K562 (cell line): ENCODE measurements at regions not wholly inside any gene's neighbourhood (a gene's known extent, or its start where the extent isn't known, plus 50 kb on each side); places are given as distances from the start of the nearest gene placed in this dataset.

Experiments
- ATAC-seq: fragments of 200-7000 bp; cut with Tn5 transposase; 3 replicates; pipeline ENCODE4 v1.9.1; 2020; ENCODE audit warnings: moderate library complexity
- BruUV-seq: library from RNA; stranded (reverse); fragments of 400-500 nt; replicated peaks from 2 replicates; lab custom pipeline; 2021; lab: Mats Ljungman, UMichigan
- CTCF ChIA-PET: fragments of 300-600 bp; formaldehyde crosslinking; extraction: SDS; loops from one replicate; lab custom pipeline; 2021; ENCODE audit warnings: low intra/inter-chr PET ratio; lab: Yijun Ruan, JAX
- POLR2A ChIA-PET: fragments of 300-600, 350-650 bp; sonication (Branson Sonifier 250); formaldehyde crosslinking; extraction: SDS; loops from one replicate; lab custom pipeline; 2021; ENCODE audit warnings: antibody characterized with exemption, inconsistent platforms; lab: Yijun Ruan, JAX
- DNase-seq, 4 experiments: peaks; one replicate each; pipeline versions ENCODE4 v3.0.0 to v3.0.0-alpha.2; 2011 to 2018; ENCODE audit warnings: low spot score in 3 of 4, mixed read lengths in 3 of 4; ENCODE audit errors: extremely low read depth in 1 of 4
- FAIRE-seq: peaks from 2 replicates; lab custom pipeline; 2011; peaks lifted over from hg19 to GRCh38; lab: Jason Lieb, UNC
- H2AFZ ChIP-seq: 2 replicates; pipeline ENCODE4 v1.6.0; 2011; ENCODE audit warnings: low read depth, low read length, control low read depth, inconsistent platforms
- H3K27ac ChIP-seq: fragments of 200-600 bp; 3 replicates; pipeline ENCODE4 v1.8.0; 2011; ENCODE audit warnings: low read depth, mild to moderate bottlenecking, control low read depth, inconsistent platforms, low read length, moderate library complexity, mixed read lengths; ENCODE audit errors: extremely low read depth
- H3K27me3 ChIP-seq, 2 experiments: fragments of 300-600 bp in 1 of 2; 2 replicates in 1 of 2; 3 replicates in 1 of 2; pipeline versions ENCODE4 v1.6.0 to v1.8.0; 2011; ENCODE audit warnings: inconsistent platforms in 2 of 2, low read length in 2 of 2, mild to moderate bottlenecking in 1 of 2, mixed read lengths in 1 of 2, moderate library complexity in 1 of 2; ENCODE audit not compliant: control insufficient read depth in 2 of 2, insufficient read depth in 2 of 2
- H3K36me3 ChIP-seq: fragments of 300-600 bp; 3 replicates; pipeline ENCODE4 v1.8.0; 2011; ENCODE audit warnings: mild to moderate bottlenecking, low read length, inconsistent platforms; ENCODE audit not compliant: control insufficient read depth, insufficient read depth
- H3K4me1 ChIP-seq, 2 experiments: fragments of 200-600 bp in 1 of 2; replicated peaks in 1 of 2; 2 replicates in 1 of 2; 3 replicates in 1 of 2; pipeline versions ENCODE4 v1.5.1 to v1.8.0; 2011; ENCODE audit warnings: inconsistent platforms in 2 of 2, low read length in 2 of 2, mild to moderate bottlenecking in 1 of 2, mixed read lengths in 1 of 2, moderate library complexity in 1 of 2; ENCODE audit not compliant: control insufficient read depth in 2 of 2, insufficient read depth in 2 of 2
- H3K4me2 ChIP-seq: 2 replicates; pipeline ENCODE4 v1.6.1; 2011; ENCODE audit warnings: low read length, control low read depth, inconsistent platforms, mixed read lengths; ENCODE audit not compliant: insufficient read depth
- H3K4me3 ChIP-seq: fragments of 200-600 bp; sonication (generic), shearing (Covaris generic); 2 replicates; pipeline ENCODE4 v1.5.1; 2016; ENCODE audit warnings: control low read depth, inconsistent platforms
- H3K79me2 ChIP-seq: fragments of 200-600 bp; 3 replicates; pipeline ENCODE4 v1.8.0; 2011; ENCODE audit warnings: low read length, inconsistent platforms; ENCODE audit not compliant: control insufficient read depth, insufficient read depth
- H3K9ac ChIP-seq, 2 experiments: 2 replicates each; pipeline versions ENCODE4 v1.6.0 to v1.6.1; 2011; ENCODE audit warnings: low read depth in 2 of 2, low read length in 2 of 2, control low read depth in 1 of 2, inconsistent platforms in 1 of 2, mild to moderate bottlenecking in 1 of 2, mixed read lengths in 1 of 2; ENCODE audit not compliant: insufficient read depth in 1 of 2
- H3K9me1 ChIP-seq: one replicate; pipeline ENCODE4 v1.6.0; 2011; ENCODE audit warnings: inconsistent platforms, mild to moderate bottlenecking, low read length, moderate library complexity; ENCODE audit not compliant: control insufficient read depth, insufficient read depth
- H3K9me3 ChIP-seq: replicated peaks from 2 replicates; pipeline ENCODE4 v1.5.1; 2011; ENCODE audit warnings: low read depth, low read length, inconsistent platforms; ENCODE audit not compliant: control insufficient read depth, insufficient read depth
- H4K20me1 ChIP-seq: replicated peaks from 2 replicates; pipeline ENCODE4 v1.6.1; 2011; ENCODE audit warnings: low read length, inconsistent platforms, mixed read lengths; ENCODE audit not compliant: control insufficient read depth, insufficient read depth
- CBX8 ChIP-seq: fragments of 200-600 bp; sonication (generic); IDR thresholded peaks from 2 replicates; pipeline ENCODE4 v1.6.1; 2012; ENCODE audit warnings: borderline replicate concordance, mixed run types, low read depth, mild to moderate bottlenecking, moderate library complexity, mixed read lengths, low read length, control low read depth, inconsistent platforms; ENCODE audit not compliant: poor library complexity, severe bottlenecking; ENCODE audit errors: extremely low read depth
- CREM ChIP-seq: IDR thresholded peaks from 2 replicates; pipeline ENCODE4 v1.6.1; 2014; ENCODE audit warnings: antibody characterized with exemption, low read depth
- EHMT2 ChIP-seq: fragments of 450-650 bp; IDR thresholded peaks from 2 replicates; pipeline ENCODE4 v1.6.1; 2018; ENCODE audit warnings: antibody characterized with exemption
- HEY1 ChIP-seq: fragments of 250-450 bp; sonication (Bioruptor Pico); IDR thresholded peaks from 2 replicates; pipeline ENCODE4 v1.5.0; 2020; ENCODE audit warnings: mild to moderate bottlenecking, moderate library complexity, borderline replicate concordance
- JUN ChIP-seq, 2 experiments: sonication (generic) in 1 of 2; formaldehyde crosslinking in 1 of 2; IDR thresholded peaks; 2 replicates each; pipeline versions ENCODE4 v1.6.1 to v1.8.0; 2012 to 2022; ENCODE audit warnings: borderline replicate concordance in 2 of 2, mild to moderate bottlenecking in 2 of 2, improper control_type of control experiment in 1 of 2, low read depth in 1 of 2, low read length in 1 of 2, missing genetic modification reagents in 1 of 2
- MED1 ChIP-seq: sonication (generic); formaldehyde crosslinking; IDR thresholded peaks from 2 replicates; pipeline ENCODE4 v1.8.1; 2023; ENCODE audit warnings: missing genetic modification reagents, borderline replicate concordance
- MTA3 ChIP-seq: fragments of 450-650 bp; formaldehyde crosslinking; IDR thresholded peaks from 2 replicates; pipeline ENCODE4 v1.6.1; 2017; ENCODE audit warnings: mild to moderate bottlenecking, borderline replicate concordance
- NFIC ChIP-seq: fragments of 450-650 bp; IDR thresholded peaks from 2 replicates; pipeline ENCODE4 v1.6.1; 2017; ENCODE audit warnings: mild to moderate bottlenecking, inconsistent platforms
- PATZ1 ChIP-seq: fragments of 250-450 bp; sonication (Bioruptor Pico); IDR thresholded peaks from 2 replicates; pipeline ENCODE4 v1.5.0; 2020; ENCODE audit warnings: mild to moderate bottlenecking, borderline replicate concordance
- TCF7L2 ChIP-seq: fragments of 150-350 bp; IDR thresholded peaks from 2 replicates; pipeline ENCODE4 v1.6.1; 2016; ENCODE audit warnings: low read depth, mild to moderate bottlenecking, low read length, moderate library complexity
- TRIM24 ChIP-seq, 2 experiments: fragments of 450-650 bp; IDR thresholded peaks; 2 replicates each; pipeline ENCODE4 v1.6.1; 2016
- ZMIZ1 ChIP-seq, 2 experiments: fragments of 150-350 bp in 1 of 2; IDR thresholded peaks; 2 replicates each; pipeline ENCODE4 v1.6.1; 2012 to 2016; ENCODE audit warnings: low read depth in 2 of 2, low read length in 2 of 2, mild to moderate bottlenecking in 1 of 2, moderate library complexity in 1 of 2
- ZNF121 ChIP-seq: sonication (generic); formaldehyde crosslinking; conservative IDR thresholded peaks from 2 replicates; pipeline ENCODE4 v1.8.0; 2022; ENCODE audit warnings: missing genetic modification reagents
- ZNF133 ChIP-seq: fragments of 250-450 bp; sonication (Bioruptor Pico); IDR thresholded peaks from 2 replicates; pipeline ENCODE4 v1.4.0; 2020; ENCODE audit warnings: mild to moderate bottlenecking
- ZNF224 ChIP-seq: sonication (generic); formaldehyde crosslinking; IDR thresholded peaks from 2 replicates; pipeline ENCODE4 v1.8.0; 2022; ENCODE audit warnings: mild to moderate bottlenecking, missing genetic modification reagents
- ZNF384 ChIP-seq: IDR thresholded peaks from 2 replicates; pipeline ENCODE4 v1.6.1; 2012; ENCODE audit warnings: low read depth, low read length, improper control_type of control experiment
- ZZZ3 ChIP-seq: fragments of 450-650 bp; IDR thresholded peaks from 2 replicates; pipeline ENCODE4 v1.6.1; 2016; ENCODE audit warnings: antibody characterized with exemption, mild to moderate bottlenecking, moderate library complexity
- WGBS: fragments of 100-300 bp; shearing (Covaris generic); methylation state at CpG from one replicate; pipeline ENCODE4 v1.1.6; 2016; ENCODE audit warnings: low coverage, mixed read lengths; ENCODE audit not compliant: insufficient coverage; ENCODE audit errors: missing lambda C conversion rate; 5-methylcytosine and 5-hydroxymethylcytosine counted together
- in situ Hi-C: fragments of 300-500 bp; cut with MboI; formaldehyde crosslinking; loops from 4 replicates; pipeline ENCODE4 v1.15.0; 2018; ENCODE audit warnings: inconsistent platforms, mixed read lengths
- intact Hi-C: fragments of 100-400 bp; cut with micrococcal nuclease; formaldehyde crosslinking; loops from 2 replicates; pipeline ENCODE4 v1.14.2; 2022

GRCh38 chr1:104460880-104461279 lies 711.2 kb downstream of the AMY1C start:
- DNase-seq = no peak
- CTCF ChIA-PET = no interaction called here
- H4K20me1 ChIP-seq = no peaks in the 10 kb centered on the region
- no peak for TF ChIP-seq EHMT2
- TF ChIP-seq TCF7L2 = no peak
- no peak for TF ChIP-seq ZNF224
- TF ChIP-seq ZNF133 (CRISPR knock-in tag) = no peak
- no peak for TF ChIP-seq PATZ1
- no peak for TF ChIP-seq JUN (IDR thresholded peaks at IDR 0.05; ENCODE audit: borderline replicate concordance, low read depth, low read length)
- TF ChIP-seq JUN (CRISPR knock-in tag; IDR thresholded peaks at IDR 0.05; ENCODE audit: borderline replicate concordance) = no peak
- TF ChIP-seq CBX8 = no peak
- no peak for TF ChIP-seq NFIC
- no peak for TF ChIP-seq CREM
- no peak for TF ChIP-seq ZMIZ1 (IDR thresholded peaks at IDR 0.05; ENCODE audit: low read depth in 2 of 2, low read length in 2 of 2)
- no peak for TF ChIP-seq ZNF384
- TF ChIP-seq MED1 (CRISPR knock-in tag) = no peak
- no peak for TF ChIP-seq ZNF121 (CRISPR knock-in tag)
- TF ChIP-seq TRIM24 (IDR thresholded peaks at IDR 0.05) = no peak
- TF ChIP-seq HEY1 (CRISPR knock-in tag) = no peak
- no peak for TF ChIP-seq MTA3
- TF ChIP-seq ZZZ3 = no peak
- H3K79me2 ChIP-seq = no peaks in the 10 kb centered on the region
- no peaks in the 10 kb centered on the region for H3K9me1 ChIP-seq
- H3K9me3 ChIP-seq = peaks cover 2% of the 10 kb centered on the region; the same call in 1 of the 2 replicates
- no peak overlapping the region for H3K27ac ChIP-seq
- H3K9ac ChIP-seq = no peak overlapping the region
- no peak overlapping the region for H3K4me3 ChIP-seq
- FAIRE-seq = no peak
- no peaks in the 10 kb centered on the region for H3K4me1 ChIP-seq
- H3K36me3 ChIP-seq = no peaks in the 10 kb centered on the region
- POLR2A ChIA-PET = no interaction called here
- H2AFZ ChIP-seq = no peak overlapping the region
- H3K27me3 ChIP-seq = no peaks in the 10 kb centered on the region
- in situ Hi-C loops = no loop called here
- ATAC-seq = no peak
- 0% methylated on average over 1 of the region's 1 CpG for WGBS
- H3K4me2 ChIP-seq = no peak overlapping the region
- BruUV-seq = no TSS peak
- intact Hi-C loops = no loop called here
